HFF-Myc (cell line): ENCODE measurements at regions not wholly inside any gene's neighbourhood (a gene's known extent, or its start where the extent isn't known, plus 50 kb on each side); places are given as distances from the start of the nearest gene placed in this dataset.

Experiments used
- DNase-seq: peaks from one replicate; pipeline ENCODE4 v3.0.0-alpha.2; 2011; ENCODE audit warnings: low read depth; ENCODE audit errors: extremely low read depth
- H3K4me3 ChIP-seq: replicated peaks from 2 replicates; pipeline ENCODE4 v1.5.1; 2011; ENCODE audit warnings: low read depth, mild to moderate bottlenecking, control low read depth, low read length
- TF ChIP-seq, protein P1 (sequence below): IDR thresholded peaks from 2 replicates; pipeline ENCODE4 v1.5.1; 2012; ENCODE audit warnings: mild to moderate bottlenecking, low read depth, low read length, control low read depth; ENCODE audit errors: missing control alignments

- H3K4me3 ChIP-seq: no peak overlapping the region
- no peak for DNase-seq
- TF ChIP-seq, protein P1, sequence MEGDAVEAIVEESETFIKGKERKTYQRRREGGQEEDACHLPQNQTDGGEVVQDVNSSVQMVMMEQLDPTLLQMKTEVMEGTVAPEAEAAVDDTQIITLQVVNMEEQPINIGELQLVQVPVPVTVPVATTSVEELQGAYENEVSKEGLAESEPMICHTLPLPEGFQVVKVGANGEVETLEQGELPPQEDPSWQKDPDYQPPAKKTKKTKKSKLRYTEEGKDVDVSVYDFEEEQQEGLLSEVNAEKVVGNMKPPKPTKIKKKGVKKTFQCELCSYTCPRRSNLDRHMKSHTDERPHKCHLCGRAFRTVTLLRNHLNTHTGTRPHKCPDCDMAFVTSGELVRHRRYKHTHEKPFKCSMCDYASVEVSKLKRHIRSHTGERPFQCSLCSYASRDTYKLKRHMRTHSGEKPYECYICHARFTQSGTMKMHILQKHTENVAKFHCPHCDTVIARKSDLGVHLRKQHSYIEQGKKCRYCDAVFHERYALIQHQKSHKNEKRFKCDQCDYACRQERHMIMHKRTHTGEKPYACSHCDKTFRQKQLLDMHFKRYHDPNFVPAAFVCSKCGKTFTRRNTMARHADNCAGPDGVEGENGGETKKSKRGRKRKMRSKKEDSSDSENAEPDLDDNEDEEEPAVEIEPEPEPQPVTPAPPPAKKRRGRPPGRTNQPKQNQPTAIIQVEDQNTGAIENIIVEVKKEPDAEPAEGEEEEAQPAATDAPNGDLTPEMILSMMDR: no peak
Measured at GRCh38 chr1:8176279-8176678, 141.6 kb upstream of the SLC45A1 start.

- no peak for DNase-seq
- TF ChIP-seq, protein P1: no peak
- no peak overlapping the region for H3K4me3 ChIP-seq
Measured at GRCh38 chr1:8174807-8175206, 143.1 kb upstream of the SLC45A1 start.

GRCh38 chr1:8171751-8172464, 145.8 kb upstream of the ERRFI1 start:
- no peak for DNase-seq
- TF ChIP-seq, protein P1: no peak
- H3K4me3 ChIP-seq: no peak overlapping the region

- no peak for DNase-seq
- TF ChIP-seq, protein P1: no peak
- no peak overlapping the region for H3K4me3 ChIP-seq
Measured at GRCh38 chr1:8170059-8170835, 144.1 kb upstream of the ERRFI1 start.

DNA sequence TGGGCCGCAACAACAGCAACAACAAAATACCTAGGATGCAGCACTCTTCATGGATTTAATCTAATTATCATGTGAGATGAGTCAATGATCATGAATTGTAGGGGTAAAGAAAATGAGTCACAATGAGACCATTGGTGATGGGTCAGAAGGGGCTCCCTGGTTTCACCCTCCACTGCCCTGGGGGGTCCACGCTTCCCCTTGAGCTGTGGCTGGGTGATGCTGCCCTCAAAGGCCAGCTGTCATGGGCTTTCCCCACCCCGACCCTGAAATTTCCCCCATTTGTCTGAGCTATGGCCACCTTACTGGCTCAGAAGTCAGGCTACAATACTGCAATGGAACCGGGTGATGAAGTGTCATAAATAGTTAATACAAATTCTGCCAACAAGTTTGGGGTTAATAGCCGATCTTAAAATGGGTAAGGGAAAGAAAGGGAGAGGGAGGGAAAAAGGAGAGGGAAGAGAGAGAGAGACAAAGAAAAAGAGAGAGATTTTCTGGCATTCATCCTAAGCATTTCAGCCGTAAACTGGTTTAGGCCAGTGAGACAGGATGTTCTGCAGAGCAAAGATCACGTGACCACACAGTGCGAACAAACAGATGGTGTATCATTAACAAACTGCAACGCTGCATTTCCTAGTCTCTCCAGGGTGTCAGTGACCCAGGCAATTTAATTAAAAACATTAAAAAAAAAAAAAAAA, 143.4 kb upstream of the ERRFI1 start:
- DNase-seq: peak; percentile 97
- TF ChIP-seq, protein P1: no peak
- no peak overlapping the region for H3K4me3 ChIP-seq

GRCh38 chr1:8167936-8168335, 141.8 kb upstream of the ERRFI1 start:
- TF ChIP-seq, protein P1: no peak
- no peak for DNase-seq
- no peak overlapping the region for H3K4me3 ChIP-seq
